HK-2 (cell line): ENCODE measurements at regions not wholly inside any gene's neighbourhood (a gene's known extent, or its start where the extent isn't known, plus 50 kb on each side); places are given as distances from the start of the nearest gene placed in this dataset.
"Not testable (repeated sequence)": the region's sequence is repeated elsewhere in the genome, so short reads cannot be mapped to it uniquely, and the experiment has no call there.

ENCODE experiments used
- DNase-seq: peaks from one replicate; pipeline ENCODE4 v3.0.0-alpha.2; 2018; ENCODE audit not compliant: unreplicated experiment

DNA sequence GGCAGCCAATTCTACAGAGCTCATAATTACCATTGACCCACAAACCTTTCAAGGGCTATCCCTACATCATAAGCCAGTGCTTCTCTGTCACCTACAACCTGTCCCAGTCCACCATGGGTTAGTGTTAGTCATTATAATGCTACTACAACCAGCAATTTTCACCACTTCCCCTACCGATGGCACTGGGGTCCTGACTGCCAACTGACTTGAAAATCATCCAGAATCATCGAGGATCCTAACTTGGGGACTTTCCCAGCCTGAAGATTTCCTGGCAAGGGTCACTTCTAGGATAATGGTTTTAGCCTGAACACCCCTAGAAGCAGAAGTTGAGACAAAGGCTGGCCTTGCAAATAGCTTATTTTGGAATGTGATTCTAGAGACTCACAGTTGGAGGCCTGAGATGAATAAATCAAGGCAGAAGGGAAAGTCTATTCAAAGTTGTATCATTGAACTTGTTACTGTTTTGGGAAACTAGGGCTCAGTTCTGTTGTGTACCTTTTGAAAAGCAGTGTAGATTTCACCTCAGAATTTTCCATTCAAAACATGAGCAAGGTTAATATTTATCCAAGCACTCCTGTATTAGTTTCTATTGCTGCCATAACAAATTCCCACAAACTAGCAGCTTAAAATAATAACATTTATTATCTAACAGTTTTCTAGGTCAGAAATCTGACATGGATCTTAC lies 633.0 kb downstream of the LRRC70 start:
- no peak for DNase-seq

DNA sequence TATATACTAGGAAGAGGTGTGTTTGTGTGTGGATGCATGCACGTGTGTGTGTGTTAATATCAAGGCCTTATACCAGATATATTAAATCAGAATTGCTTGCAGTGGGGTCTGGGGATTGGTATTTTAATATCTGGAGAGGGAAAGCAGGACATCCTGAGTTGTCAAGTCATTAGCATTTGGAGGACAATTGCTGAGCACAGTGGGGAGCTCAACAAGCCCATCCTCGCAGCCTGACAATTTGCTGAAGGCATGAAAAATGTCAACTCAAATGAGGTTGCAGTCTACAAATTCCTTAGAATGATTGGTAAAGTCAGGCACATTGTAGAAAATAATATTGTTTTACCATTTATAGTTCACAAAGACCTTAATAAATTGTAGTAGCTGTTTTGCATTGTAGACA lies 627.4 kb downstream of the LRRC70 start:
- no peak for DNase-seq

DNA sequence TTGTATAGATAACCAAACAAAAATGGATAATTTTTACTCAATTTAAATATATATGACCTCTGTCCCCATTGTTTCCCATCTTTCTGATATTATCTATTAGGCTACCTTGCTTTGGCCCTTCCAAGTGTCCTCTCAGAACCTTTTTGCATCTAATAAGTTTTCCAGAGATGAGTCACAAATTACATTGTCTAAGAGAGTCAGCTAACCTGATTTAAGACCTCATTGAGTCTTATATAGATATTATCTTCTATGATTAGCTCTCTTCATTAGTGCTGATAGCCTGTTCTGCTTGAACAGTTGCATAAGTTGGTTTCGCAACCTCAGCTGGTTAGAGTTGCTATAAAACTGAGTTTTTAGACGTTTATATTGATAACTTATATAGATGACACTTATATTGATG lies 623.1 kb downstream of the LRRC70 start:
- DNase-seq: no peak

DNA sequence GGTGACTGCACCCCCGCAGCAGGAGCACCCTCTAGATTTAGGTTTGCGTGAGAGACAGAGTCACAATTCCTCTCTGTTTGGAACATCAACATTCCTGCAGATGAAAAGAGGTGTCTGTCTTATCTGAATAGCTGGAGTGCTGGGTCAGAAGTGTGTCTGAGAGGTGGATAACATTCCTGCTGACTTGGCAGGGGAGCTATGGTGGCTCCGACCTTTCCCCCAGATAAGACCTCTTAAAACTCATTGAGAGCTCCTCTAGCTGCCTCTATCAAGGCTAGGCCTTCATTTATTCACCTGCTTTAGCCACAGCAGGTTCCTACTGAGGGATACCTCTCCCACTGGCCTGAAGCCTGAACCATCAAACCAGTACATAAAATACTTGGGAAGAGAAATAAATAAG lies 615.5 kb downstream of the LRRC70 start:
- no peak for DNase-seq

DNA sequence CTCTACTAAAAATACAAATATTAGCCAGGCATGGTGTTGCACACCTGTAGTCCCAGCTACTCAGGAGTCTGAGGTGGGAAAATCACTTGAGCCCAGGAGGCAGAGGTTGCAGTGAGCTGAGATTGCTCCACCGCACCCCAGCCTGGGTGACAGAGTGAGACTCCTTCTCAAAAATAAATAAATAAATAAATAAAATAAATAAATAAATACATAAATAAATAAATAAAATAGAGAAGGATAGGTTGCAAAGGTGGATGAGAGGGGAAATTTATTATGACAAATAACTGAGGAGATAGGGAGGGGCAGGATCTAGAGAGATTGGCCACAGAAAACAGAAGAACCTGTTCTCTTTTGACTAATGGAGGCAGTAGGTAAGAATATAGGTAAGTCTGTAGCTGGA lies 601.6 kb downstream of the LRRC70 start:
- DNase-seq: not testable (repeated sequence)

DNA sequence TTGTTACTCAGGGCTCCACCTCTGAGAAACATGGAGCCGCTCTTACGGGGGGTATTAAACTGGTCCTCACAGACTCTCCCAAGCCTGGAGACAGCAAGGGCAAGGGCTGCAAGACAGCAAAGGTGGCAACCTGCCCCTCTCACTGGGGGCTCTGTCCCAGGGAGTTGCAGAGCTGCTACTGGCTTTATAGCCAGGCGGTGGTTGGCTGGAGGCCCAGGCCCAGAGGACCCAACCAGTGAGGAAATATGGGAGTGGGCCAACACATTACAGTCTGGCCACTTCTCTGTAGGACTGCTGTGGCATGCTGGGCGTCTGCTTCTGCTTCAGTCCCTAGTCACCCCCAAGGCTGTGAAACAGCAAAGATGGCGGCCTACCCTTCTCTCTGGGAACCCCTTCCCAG lies 597.2 kb downstream of the LRRC70 start:
- DNase-seq: no peak

DNA sequence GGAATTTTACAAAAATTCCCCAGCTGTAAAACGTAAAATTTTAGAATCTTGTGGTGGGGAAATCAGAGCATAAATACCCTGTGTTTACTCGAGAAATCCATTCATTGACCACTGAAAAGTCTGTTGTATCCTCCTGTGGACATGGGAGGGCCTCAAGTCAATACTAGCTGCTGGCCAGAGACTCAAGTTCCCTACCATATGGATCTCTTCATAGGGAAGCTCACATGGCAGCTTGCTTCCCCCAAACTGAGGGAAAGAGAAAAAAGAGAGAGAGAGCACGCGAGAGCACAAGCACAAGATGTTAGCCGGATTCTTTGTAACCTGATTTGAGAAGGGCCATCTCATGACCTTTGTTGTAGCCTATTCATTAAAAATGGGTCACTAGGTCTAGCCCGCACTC lies 591.9 kb downstream of the LRRC70 start:
- no peak for DNase-seq

DNA sequence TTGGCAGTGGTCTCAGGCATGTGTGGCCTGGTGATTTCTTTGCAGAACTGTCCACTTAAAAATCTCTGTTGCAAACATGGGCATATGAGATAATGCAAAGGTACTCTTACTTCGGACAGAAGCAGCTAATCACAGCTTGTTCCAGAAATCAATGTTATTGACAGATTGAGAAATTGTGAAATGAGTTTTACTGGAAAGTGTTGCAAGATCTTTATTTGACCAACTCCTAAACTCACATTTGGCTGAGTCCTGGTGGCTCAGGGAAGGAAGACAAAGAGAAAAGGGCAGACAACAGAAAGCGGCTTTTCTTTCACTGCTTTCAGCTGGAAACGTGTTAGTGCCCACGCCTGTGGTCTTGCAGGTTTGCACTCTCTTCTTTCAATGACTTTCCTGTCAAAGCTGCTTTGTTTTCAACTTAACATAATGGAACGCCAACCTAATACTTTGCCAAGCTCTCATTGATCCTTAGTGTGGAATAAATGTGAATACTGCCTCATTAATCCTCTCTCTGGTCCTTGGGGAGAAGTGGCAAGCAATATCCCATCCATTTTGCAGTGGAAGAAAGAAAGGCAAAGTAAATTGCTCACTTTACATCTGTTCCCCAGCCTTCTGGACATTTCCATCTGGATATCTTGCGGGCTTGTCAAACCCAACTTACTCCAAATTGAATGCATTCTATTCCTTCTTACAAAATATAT lies 586.4 kb downstream of the LRRC70 start:
- no peak for DNase-seq

DNA sequence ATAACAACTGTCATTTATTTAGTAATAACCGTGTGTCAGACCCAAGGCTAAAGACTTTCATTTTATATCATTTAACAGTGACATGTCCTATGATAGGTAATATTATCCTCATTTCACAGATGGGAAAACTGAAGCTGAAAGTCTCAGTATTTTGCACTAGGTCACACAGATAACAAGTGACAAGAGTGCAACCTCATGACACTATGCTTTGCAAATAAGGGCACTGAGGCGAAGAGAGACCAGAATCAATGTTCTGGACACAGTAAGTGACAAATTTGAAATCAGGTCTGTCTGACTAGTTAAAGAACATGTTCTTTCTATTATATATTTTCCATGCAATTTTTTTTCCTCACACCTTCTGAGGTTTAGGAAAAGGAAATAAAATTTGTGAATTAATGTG lies 585.7 kb downstream of the LRRC70 start:
- DNase-seq: no peak

DNA sequence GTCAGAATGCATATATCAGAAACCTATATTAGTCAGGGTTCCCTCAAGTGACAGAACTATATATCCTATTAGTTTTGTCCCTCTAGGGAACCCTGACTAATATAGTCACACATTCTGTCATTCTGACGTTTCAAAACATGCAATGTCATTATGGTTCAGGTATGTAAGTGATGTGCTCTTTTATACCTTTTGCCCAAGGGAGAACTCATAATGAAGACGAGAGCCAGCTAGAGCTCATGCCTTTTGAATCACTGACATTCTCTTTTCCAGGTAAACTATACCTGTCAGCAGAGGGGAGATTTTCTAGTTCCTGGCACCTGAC lies 576.7 kb downstream of the LRRC70 start:
- DNase-seq: no peak

DNA sequence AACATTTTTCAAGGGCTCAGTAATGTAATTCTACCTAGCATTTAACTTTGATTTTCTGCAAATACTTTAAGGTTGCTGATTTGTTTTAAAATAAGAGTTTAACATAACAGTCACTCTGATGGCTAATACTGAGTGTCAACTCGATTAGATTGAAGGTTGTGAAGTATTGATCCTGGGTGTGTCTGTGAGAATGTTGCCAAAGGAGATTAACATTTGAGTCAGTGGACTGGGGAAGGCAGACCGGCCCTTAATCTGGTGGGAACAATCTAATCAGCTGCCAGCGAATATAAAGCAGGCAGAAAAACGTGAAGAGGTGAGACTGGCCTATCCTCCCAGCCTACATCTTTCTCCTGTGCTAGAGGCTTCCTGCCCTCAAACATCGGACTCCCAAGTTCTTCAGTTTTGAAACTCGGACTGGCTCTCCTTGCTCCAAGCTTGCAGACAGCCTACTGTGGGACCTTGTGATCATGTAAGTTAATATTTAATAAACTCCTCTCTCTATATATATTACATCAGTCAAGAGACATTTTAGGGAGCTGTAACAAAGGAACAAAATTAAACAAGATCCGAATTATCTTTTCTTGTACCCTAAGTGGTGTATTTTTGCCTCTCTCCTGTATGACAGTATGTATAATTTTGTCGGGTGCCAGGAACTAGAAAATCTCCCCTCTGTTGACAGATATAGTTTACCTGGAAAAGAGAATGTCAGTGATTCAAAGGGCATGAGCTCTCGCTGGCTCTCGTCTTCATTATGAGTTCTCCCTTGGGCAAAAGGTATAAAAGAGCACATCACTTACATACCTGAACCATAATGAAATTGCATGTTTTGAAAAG lies 576.1 kb downstream of the LRRC70 start:
- no peak for DNase-seq

DNA sequence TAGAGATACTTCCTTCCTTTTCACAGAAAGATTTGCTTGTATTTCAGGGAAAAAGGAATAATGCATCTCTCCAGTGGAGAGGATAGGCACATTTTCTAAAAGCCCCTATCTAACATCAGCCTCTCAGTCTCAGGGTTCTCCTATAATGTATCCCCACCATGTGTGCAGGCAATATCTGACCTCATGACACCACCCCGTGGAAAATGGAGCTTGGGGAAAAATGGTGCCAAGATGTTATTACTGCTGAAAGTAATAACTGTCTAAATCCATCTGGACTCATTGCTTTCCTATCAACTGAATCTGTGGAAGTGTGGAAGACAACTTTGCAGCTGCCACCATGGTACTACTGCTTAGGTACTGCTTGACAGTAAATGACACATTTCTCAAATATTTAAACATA lies 574.3 kb downstream of the LRRC70 start:
- no peak for DNase-seq

DNA sequence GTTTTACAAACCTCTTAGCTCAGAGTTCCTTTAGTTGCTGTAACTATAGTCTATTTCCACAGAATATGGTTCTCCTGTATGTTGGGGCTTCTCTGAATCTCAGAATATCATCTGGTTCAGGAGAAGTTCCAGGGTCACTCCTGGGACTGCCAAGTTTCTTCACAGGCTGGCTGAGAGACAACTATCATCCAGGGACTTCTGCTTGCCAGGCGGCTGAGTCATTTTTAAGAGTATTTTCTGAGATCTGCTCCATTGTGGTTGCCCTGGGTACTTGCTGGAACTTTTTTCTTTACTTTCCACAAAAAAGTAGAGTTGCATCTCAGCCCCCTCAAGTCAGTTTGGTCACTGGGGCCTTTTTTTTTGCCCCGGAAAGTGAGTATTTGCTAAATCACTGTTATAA lies 566.5 kb downstream of the LRRC70 start:
- DNase-seq: no peak

DNA sequence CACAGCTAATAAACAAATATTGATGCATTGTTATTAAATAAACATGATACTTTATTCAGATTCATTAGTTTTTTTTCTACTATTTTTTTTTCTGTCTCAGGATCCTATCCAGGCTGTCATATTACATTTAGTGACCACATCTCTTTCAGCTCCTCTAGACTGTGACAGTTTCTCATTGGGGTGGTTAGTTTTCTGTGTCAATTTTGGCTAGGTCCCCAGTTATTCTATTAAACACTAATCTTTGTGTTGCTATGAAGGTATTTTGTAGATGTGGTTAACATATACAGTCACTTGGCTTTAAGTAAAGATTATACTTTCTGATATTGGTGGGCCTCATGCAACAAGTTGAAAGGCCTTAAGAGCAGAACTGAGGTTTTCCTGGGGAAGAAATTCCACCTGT lies 563.0 kb downstream of the LRRC70 start:
- DNase-seq: no peak

DNA sequence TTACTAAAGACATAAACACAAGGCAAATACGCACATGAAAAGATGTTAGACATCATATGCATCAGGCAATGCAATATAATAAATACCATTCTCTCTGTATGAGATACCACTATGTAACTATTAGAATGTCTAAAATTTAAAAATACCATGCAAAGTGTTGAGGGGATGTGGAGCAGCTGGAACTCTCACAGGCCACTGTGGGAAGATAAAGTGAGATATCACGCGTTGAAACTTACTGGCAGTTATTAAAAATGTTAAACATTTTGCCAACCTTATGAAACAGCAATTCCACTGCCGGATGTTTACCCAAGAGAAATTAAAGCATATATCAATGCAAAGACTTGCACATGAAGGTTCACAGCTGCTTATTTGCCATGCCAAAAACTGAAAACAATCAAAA lies 556.7 kb downstream of the LRRC70 start:
- no peak for DNase-seq

DNA sequence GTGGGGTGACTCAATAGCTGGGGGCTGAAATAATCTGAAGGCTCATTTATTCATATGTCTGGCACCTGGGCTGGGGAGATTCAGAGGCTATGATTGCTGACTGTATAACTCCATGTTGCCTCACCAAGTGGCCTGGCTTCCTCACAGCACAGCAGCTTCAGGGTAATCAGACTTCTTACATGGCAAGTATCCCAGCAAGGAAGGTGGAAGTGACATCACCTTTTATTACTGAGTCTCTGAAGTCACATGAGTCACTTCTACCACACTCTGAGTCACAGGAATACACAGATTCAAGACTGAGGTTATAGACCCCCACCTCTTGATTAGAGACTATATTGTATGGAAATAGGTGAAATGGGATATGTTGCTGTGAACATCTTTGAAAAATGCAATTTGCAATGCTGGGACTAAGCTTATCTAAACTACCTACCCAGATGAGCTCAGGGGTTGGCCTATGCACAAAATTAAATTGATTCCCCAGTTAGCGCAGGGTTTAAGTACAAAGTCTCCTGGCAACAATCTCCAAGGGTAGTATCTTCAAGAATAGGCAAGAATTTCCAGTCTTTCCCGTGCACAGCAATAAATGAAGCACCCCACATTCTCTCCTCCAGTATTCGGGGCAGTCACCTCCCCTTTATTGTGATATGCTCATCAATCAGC lies 553.1 kb downstream of the LRRC70 start:
- peak; percentile 26 for DNase-seq

DNA sequence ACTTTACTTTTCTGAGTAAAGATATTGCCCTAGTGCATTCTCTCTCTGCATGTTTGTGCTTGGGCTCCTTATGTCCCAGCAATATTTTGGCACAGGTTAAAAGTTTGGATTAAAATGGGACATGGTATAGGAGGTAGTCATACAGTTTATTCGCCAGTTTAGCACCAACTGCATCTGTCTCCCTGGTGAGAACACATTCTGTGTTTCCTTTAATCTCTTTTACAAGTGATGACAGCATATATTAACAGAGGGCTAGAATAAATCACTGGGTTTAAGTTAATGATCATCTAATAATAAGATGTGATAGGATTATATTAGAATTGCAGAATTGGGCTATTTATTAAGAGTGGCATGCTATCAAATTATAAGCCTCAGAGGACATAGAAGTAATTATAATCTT lies 550.1 kb downstream of the LRRC70 start:
- DNase-seq: no peak

DNA sequence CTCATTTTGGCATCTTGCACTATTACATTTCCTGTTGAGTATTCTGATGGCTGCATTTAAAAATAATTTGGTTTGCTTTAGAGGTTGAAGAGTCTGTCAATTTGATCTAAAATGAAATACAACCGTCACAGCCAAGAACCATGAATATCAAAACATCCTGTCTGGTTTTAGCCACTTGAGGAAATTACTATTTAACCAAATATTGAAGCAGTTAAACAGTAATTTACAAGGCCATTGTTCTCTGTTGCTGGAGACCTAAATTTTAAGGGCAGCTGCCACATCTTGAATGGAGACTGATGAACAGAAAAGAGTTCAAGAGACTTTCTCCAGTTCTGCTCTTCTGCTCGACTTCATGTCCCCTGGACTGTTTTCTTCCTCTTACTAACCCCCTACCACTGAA lies 549.4 kb downstream of the LRRC70 start:
- DNase-seq: no peak

DNA sequence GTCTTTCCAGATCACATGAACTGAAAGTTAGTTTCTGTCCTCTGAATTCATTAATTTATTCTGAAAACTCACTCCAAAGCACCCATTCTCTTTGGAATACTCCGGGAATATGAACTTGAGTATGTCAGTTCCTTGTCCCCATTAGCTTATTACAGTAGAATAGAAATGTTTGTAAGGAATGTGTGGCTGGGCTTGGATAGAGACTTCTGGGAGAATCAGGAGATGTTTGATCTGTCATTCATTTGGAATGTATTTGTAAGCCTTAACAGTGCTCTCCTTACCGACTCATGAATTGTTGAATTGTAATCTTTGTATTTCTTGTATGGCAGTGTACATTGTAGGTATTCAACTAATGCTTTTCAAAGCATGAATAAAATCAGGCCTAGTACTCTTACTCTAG lies 548.4 kb downstream of the LRRC70 start:
- no peak for DNase-seq

DNA sequence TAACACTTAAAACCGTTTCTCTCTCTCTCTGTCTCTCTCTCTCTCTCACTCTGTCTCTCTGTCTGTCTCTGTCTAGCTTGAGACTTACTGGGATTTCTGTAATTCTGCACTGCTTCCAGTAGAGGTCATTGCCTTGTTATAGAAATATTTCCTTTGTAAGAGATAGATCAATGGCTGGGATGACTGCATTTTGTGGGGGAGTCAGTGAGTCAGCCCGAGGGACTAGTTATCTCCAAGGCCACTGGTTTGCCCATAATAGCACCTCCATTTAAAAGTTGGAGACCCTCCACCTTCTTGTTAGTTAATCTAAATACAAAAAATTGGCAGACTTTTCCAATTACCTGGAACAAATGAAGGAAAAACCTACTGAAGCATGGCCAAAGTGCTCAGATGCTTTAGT lies 547.2 kb downstream of the LRRC70 start:
- peak; percentile 10 for DNase-seq

DNA sequence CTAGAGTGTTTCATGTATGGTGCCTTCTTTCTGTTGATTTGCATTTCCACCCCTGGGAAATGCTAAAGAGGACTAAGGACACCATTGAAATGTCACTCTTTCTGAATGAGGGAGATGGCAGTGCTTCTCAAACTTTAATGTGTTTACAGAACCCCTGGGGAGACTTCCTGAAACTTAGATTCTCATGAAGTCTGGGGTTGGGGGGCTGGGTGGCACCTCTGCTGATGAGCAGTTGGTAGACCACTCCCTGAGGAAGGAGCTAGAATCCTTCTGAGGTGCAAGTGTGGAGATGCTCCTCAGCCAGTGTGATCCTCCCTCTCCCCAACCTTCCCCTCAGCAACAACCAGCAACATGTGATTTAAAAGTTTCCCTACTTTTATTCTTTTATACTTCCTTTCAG lies 546.8 kb downstream of the LRRC70 start:
- no peak for DNase-seq

DNA sequence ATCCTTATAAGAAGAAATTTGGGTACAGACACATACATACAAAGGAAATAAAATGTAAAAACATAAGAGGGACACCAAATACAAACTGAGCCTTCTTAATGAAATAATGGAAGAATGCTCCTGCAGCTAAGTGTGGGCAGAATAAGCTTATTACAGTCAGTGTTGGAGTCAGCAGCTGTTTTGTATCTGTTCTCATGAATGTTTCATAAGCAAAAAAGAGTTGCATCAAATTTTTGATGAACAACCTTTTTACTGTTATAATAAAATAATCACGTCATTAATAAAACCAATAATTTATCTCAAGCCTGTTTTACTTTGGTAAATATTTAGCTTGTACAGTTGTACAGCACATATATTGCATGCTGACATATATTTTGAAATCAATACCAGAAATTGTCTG lies 545.6 kb downstream of the LRRC70 start:
- no peak for DNase-seq

DNA sequence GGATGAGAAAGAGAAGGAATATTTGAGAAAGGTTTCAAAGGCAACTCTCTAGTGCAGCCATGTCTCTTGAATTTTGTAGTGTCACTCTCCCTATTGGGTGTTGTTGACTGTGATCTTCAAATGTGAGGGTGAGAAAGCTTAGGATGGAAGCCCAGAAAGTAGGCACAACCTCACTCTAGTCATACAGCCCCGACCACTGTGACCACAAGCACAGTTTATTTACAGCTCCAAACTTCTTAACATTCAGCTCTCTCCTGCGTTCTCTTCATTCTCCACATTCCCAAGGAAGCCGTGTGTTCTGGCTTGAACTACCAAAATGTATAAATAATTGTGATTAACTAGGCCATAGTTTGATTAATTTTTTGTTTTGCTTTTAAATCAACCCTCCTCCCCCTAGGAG lies 542.9 kb downstream of the LRRC70 start:
- no peak for DNase-seq
